T-cell (primary cell): ENCODE measurements at regions not wholly inside any gene's neighbourhood (a gene's known extent, or its start where the extent isn't known, plus 50 kb on each side); places are given as distances from the start of the nearest gene placed in this dataset.

ENCODE experiments used
- ATAC-seq, 4 experiments: fragments of 200-7000 bp in 3 of 4; fragments of 150-1000 bp in 1 of 4; cut with Tn5 transposase; replicated peaks in 1 of 4; 1 replicate in 3 of 4; 2 replicates in 1 of 4; pipeline ENCODE4 v1.10.0; 2021; ENCODE audit warnings: moderate library complexity in 3 of 4, mild to moderate bottlenecking in 2 of 4, moderate number of reproducible peaks in 1 of 4
- CTCF ChIA-PET, 2 donors: fragments of 300-600 bp; sonication (Branson Sonifier 250); formaldehyde crosslinking; loops; one replicate each; lab custom pipeline; 2022; ENCODE audit warnings: antibody characterized with exemption in 2 of 2; lab: Charles Lee
- POLR2A ChIA-PET, 2 donors: fragments of 300-600 bp; sonication (Branson Sonifier 250); formaldehyde crosslinking; loops; one replicate each; lab custom pipeline; 2022; ENCODE audit warnings: antibody characterized with exemption in 2 of 2; lab: Charles Lee
- DNase-seq, 35 experiments: peaks; one replicate each; pipeline versions ENCODE4 v3.0.0 to v3.0.0-alpha.2; 2013 to 2023
- H3K27ac ChIP-seq: one replicate; pipeline ENCODE4 v1.5.1; 2013; ENCODE audit warnings: low read length
- H3K27me3 ChIP-seq, 2 experiments: replicated peaks in 1 of 2; 1 replicate in 1 of 2; 2 replicates in 1 of 2; pipeline versions ENCODE4 v1.6.1 to v1.7.0; 2013; ENCODE audit warnings: low read length in 1 of 2, mixed read lengths in 1 of 2; ENCODE audit not compliant: control insufficient read depth in 2 of 2, insufficient read depth in 2 of 2; ENCODE audit errors: extremely low read depth in 1 of 2
- H3K36me3 ChIP-seq, 2 donors: 1 replicate in 1 of 2; 2 replicates in 1 of 2; pipeline versions ENCODE4 v1.6.1 to v1.7.0; 2013; ENCODE audit warnings: low read length in 1 of 2; ENCODE audit not compliant: control insufficient read depth in 2 of 2, insufficient read depth in 1 of 2; ENCODE audit errors: extremely low read depth in 1 of 2
- H3K4me1 ChIP-seq, 2 experiments: 1 replicate in 1 of 2; 2 replicates in 1 of 2; pipeline versions ENCODE4 v1.6.1 to v1.7.0; 2013; ENCODE audit warnings: low read length in 2 of 2, mixed read lengths in 1 of 2; ENCODE audit not compliant: insufficient read depth in 2 of 2, control insufficient read depth in 1 of 2; ENCODE audit errors: extremely low read depth in 1 of 2
- H3K4me3 ChIP-seq, 2 donors: 1 replicate in 1 of 2; 2 replicates in 1 of 2; pipeline versions ENCODE4 v1.5.1 to v1.7.0; 2013; ENCODE audit warnings: mild to moderate bottlenecking in 2 of 2, low read length in 1 of 2, moderate library complexity in 1 of 2; ENCODE audit not compliant: control insufficient read depth in 1 of 2; ENCODE audit errors: extremely low read depth in 1 of 2
- H3K9me3 ChIP-seq: 2 replicates; pipeline ENCODE4 v1.7.0; 2013
- H3K27ac Mint-ChIP-seq, 2 donors: one replicate each; pipeline ENCODE4 v1.8.0; 2020 to 2021; ENCODE audit warnings: mild to moderate bottlenecking in 2 of 2, mixed read lengths in 2 of 2
- H3K27me3 Mint-ChIP-seq, 2 donors: one replicate each; pipeline ENCODE4 v1.8.0; 2021 to 2022; ENCODE audit warnings: mixed read lengths in 2 of 2
- H3K36me3 Mint-ChIP-seq: one replicate; pipeline ENCODE4 v1.8.0; 2021; ENCODE audit warnings: mixed read lengths
- H3K4me1 Mint-ChIP-seq, 3 donors: one replicate each; pipeline ENCODE4 v1.8.0; 2020 to 2022; ENCODE audit warnings: mixed read lengths in 3 of 3, mild to moderate bottlenecking in 1 of 3
- H3K4me3 Mint-ChIP-seq, 3 donors: one replicate each; pipeline ENCODE4 v1.8.0; 2020 to 2022; ENCODE audit warnings: mild to moderate bottlenecking in 3 of 3, mixed read lengths in 3 of 3, moderate library complexity in 3 of 3
- H3K9me3 Mint-ChIP-seq, 3 donors: one replicate each; pipeline ENCODE4 v1.8.0; 2020 to 2022; ENCODE audit warnings: mixed read lengths in 3 of 3
- WGBS: methylation state at CpG from one replicate; pipeline ENCODE4 v1.1.5; 2013; ENCODE audit warnings: missing lambda C conversion rate; ENCODE audit not compliant: insufficient coverage; 5-methylcytosine and 5-hydroxymethylcytosine counted together

- Mint-ChIP-seq H3K4me3 (no peak overlapping the region), H3K27ac (no peak overlapping the region), H3K27me3 (no peaks in the 10 kb centered on the region), H3K36me3 (no peaks in the 10 kb centered on the region), H3K4me1 (no peaks in the 10 kb centered on the region), H3K9me3 (peaks cover 34 to 43% (median 38%) of the 10 kb centered on the region in 3 donors)
- Histone ChIP-seq H3K4me3 (no peak overlapping the region), H3K36me3 (no peaks in the 10 kb centered on the region), H3K9me3 (peaks cover 4% of the 10 kb centered on the region), H3K27ac (no peak overlapping the region), H3K27me3 (no peaks in the 10 kb centered on the region), H3K4me1 (no peaks in the 10 kb centered on the region)
- ChIA-PET POLR2A (no interaction called here), CTCF (no interaction called here)
- no peak for ATAC-seq
- no CpG with 5 or more reads among the region's 1 CpG for WGBS
- no peak for DNase-seq
These were observed 1001.6 kb upstream of the CDH8 start for GRCh38 chr16:63037761-63038396.

GRCh38 chr16:63018581-63019223, 982.5 kb upstream of the CDH8 start:
- Histone ChIP-seq H3K4me3 (no peak overlapping the region), H3K4me1 (no peaks in the 10 kb centered on the region), H3K36me3 (no peaks in the 10 kb centered on the region), H3K27ac (no peak overlapping the region), H3K9me3 (no peaks in the 10 kb centered on the region), H3K27me3 (no peaks in the 10 kb centered on the region)
- no peak overlapping the region for H3K27ac Mint-ChIP-seq
- ChIA-PET POLR2A (no interaction called here), CTCF (no interaction called here)
- H3K9me3 Mint-ChIP-seq: peaks cover 30 to 46% (median 42%) of the 10 kb centered on the region in 3 donors
- H3K4me1 Mint-ChIP-seq: no peaks in the 10 kb centered on the region
- no peaks in the 10 kb centered on the region for H3K36me3 Mint-ChIP-seq
- no peak for DNase-seq
- H3K27me3 Mint-ChIP-seq: no peaks in the 10 kb centered on the region
- WGBS: 92% methylated on average over 2 of the region's 7 CpGs
- H3K4me3 Mint-ChIP-seq: no peak overlapping the region
- no peak for ATAC-seq

- DNase-seq (no peak), ATAC-seq (no peak)
- H3K4me1 Mint-ChIP-seq: no peaks in the 10 kb centered on the region
- H3K9me3 ChIP-seq: peaks cover 7% of the 10 kb centered on the region
- no peak overlapping the region for H3K27ac Mint-ChIP-seq
- H3K27me3 ChIP-seq: no peaks in the 10 kb centered on the region
- ChIA-PET POLR2A (no interaction called here), CTCF (no interaction called here)
- no peaks in the 10 kb centered on the region for H3K36me3 ChIP-seq
- H3K4me3 Mint-ChIP-seq: no peak overlapping the region
- H3K36me3 Mint-ChIP-seq: no peaks in the 10 kb centered on the region
- H3K4me3 ChIP-seq: no peak overlapping the region
- H3K9me3 Mint-ChIP-seq: peaks cover 31 to 32% (median 32%) of the 10 kb centered on the region in 3 donors
- H3K27me3 Mint-ChIP-seq: no peaks in the 10 kb centered on the region
- no peak overlapping the region for H3K27ac ChIP-seq
- no peaks in the 10 kb centered on the region for H3K4me1 ChIP-seq
These were observed 972.5 kb upstream of the CDH8 start for GRCh38 chr16:63008688-63009087.

- Mint-ChIP-seq H3K4me1 (no peaks in the 10 kb centered on the region), H3K36me3 (no peaks in the 10 kb centered on the region), H3K27me3 (no peaks in the 10 kb centered on the region), H3K4me3 (no peak overlapping the region), H3K9me3 (peaks cover 15 to 29% (median 26%) of the 10 kb centered on the region in 3 donors), H3K27ac (no peak overlapping the region)
- H3K27me3 ChIP-seq: no peaks in the 10 kb centered on the region
- no peaks in the 10 kb centered on the region for H3K36me3 ChIP-seq
- H3K27ac ChIP-seq: no peak overlapping the region
- H3K4me3 ChIP-seq: no peak overlapping the region
- ATAC-seq (no peak), DNase-seq (no peak)
- H3K9me3 ChIP-seq: peaks cover 7% of the 10 kb centered on the region
- POLR2A ChIA-PET: no interaction called here
- 47% methylated on average over 2 of the region's 3 CpGs for WGBS
- CTCF ChIA-PET: no interaction called here
- no peaks in the 10 kb centered on the region for H3K4me1 ChIP-seq
These were observed 969.1 kb upstream of the CDH8 start for GRCh38 chr16:63005356-63005755.

- DNase-seq (no peak), ATAC-seq (no peak)
- Mint-ChIP-seq H3K4me3 (no peak overlapping the region), H3K4me1 (no peaks in the 10 kb centered on the region), H3K36me3 (no peaks in the 10 kb centered on the region), H3K27ac (no peak overlapping the region), H3K27me3 (no peaks in the 10 kb centered on the region), H3K9me3 (peaks cover 13 to 37% (median 26%) of the 10 kb centered on the region in 3 donors)
- ChIA-PET CTCF (no interaction called here), POLR2A (no interaction called here)
- Histone ChIP-seq H3K27ac (no peak overlapping the region), H3K4me3 (no peak overlapping the region), H3K9me3 (no peaks in the 10 kb centered on the region), H3K27me3 (no peaks in the 10 kb centered on the region), H3K36me3 (no peaks in the 10 kb centered on the region), H3K4me1 (no peaks in the 10 kb centered on the region)
- WGBS: no CpG with 5 or more reads among the region's 1 CpG
These were observed 953.2 kb upstream of the CDH8 start for GRCh38 chr16:62989480-62989879.

- H3K4me3 ChIP-seq: no peak overlapping the region
- H3K4me3 Mint-ChIP-seq: no peak overlapping the region
- H3K4me1 ChIP-seq: no peaks in the 10 kb centered on the region
- no peaks in the 10 kb centered on the region for H3K27me3 Mint-ChIP-seq
- H3K9me3 Mint-ChIP-seq: peaks cover 13 to 41% (median 27%) of the 10 kb centered on the region in 3 donors
- H3K27ac ChIP-seq: no peak overlapping the region
- H3K36me3 ChIP-seq: no peaks in the 10 kb centered on the region
- H3K36me3 Mint-ChIP-seq: no peaks in the 10 kb centered on the region
- H3K4me1 Mint-ChIP-seq: no peaks in the 10 kb centered on the region
- no peak for ATAC-seq
- POLR2A ChIA-PET: no interaction called here
- CTCF ChIA-PET: no interaction called here
- no peak overlapping the region for H3K27ac Mint-ChIP-seq
- no peaks in the 10 kb centered on the region for H3K27me3 ChIP-seq
- no CpG with 5 or more reads among the region's 1 CpG for WGBS
- no peak for DNase-seq
- no peaks in the 10 kb centered on the region for H3K9me3 ChIP-seq
These were observed 949.5 kb upstream of the CDH8 start for GRCh38 chr16:62985722-62986121.
